Gastroesophageal sphincter (tissue), 3 donors: ENCODE measurements at regions not wholly inside any gene's neighbourhood (a gene's known extent, or its start where the extent isn't known, plus 50 kb on each side); places are given as distances from the start of the nearest gene placed in this dataset.

Experiments
- EP300 ChIP-seq: sonication (generic); formaldehyde crosslinking; IDR thresholded peaks from one replicate; pipeline ENCODE4 v1.6.1; 2017; ENCODE audit warnings: antibody characterized with exemption, mild to moderate bottlenecking
- POLR2A ChIP-seq, 2 donors: fragments of 450-650 bp; IDR thresholded peaks; one replicate each; pipeline ENCODE4 v1.6.1; 2017; ENCODE audit warnings: antibody characterized with exemption in 2 of 2, mild to moderate bottlenecking in 2 of 2, moderate library complexity in 1 of 2
- POLR2AphosphoS5 ChIP-seq: sonication (generic); formaldehyde crosslinking; IDR thresholded peaks from one replicate; pipeline ENCODE4 v1.6.1; 2017; ENCODE audit warnings: antibody characterized with exemption
- TF ChIP-seq, protein P1 (sequence below), 4 experiments: fragments of 200-600 bp in 2 of 4; fragments of 450-650 bp in 2 of 4; sonication (generic) in 1 of 4; IDR thresholded peaks; one replicate each; pipeline ENCODE4 v1.5.1; 2017 to 2019; ENCODE audit warnings: antibody characterized with exemption in 4 of 4, mild to moderate bottlenecking in 2 of 4, moderate library complexity in 2 of 4

GRCh38 chr6:12393100-12393499 lies 102.9 kb downstream of the EDN1 start:
- TF ChIP-seq, protein P1, sequence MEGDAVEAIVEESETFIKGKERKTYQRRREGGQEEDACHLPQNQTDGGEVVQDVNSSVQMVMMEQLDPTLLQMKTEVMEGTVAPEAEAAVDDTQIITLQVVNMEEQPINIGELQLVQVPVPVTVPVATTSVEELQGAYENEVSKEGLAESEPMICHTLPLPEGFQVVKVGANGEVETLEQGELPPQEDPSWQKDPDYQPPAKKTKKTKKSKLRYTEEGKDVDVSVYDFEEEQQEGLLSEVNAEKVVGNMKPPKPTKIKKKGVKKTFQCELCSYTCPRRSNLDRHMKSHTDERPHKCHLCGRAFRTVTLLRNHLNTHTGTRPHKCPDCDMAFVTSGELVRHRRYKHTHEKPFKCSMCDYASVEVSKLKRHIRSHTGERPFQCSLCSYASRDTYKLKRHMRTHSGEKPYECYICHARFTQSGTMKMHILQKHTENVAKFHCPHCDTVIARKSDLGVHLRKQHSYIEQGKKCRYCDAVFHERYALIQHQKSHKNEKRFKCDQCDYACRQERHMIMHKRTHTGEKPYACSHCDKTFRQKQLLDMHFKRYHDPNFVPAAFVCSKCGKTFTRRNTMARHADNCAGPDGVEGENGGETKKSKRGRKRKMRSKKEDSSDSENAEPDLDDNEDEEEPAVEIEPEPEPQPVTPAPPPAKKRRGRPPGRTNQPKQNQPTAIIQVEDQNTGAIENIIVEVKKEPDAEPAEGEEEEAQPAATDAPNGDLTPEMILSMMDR (IDR thresholded peaks at IDR 0.05), result no peak
- TF ChIP-seq POLR2AphosphoS5 (no peak), EP300 (no peak), POLR2A (IDR thresholded peaks at IDR 0.05) (no peak)
